Neural progenitor cell (in vitro differentiated cells): ENCODE measurements at regions not wholly inside any gene's neighbourhood (a gene's known extent, or its start where the extent isn't known, plus 50 kb on each side); places are given as distances from the start of the nearest gene placed in this dataset.

ENCODE experiments used
- DNase-seq: peaks from one replicate; pipeline ENCODE4 v3.0.0-alpha.2; 2016; ENCODE audit warnings: low spot score
- H2AFZ ChIP-seq: fragments of 200-600 bp; sonication (generic); replicated peaks from 2 replicates; pipeline ENCODE4 v1.6.1; 2016; ENCODE audit warnings: antibody characterized with exemption
- H3F3A ChIP-seq: fragments of 200-600 bp; sonication (generic); 2 replicates; pipeline ENCODE4 v1.6.1; 2016; ENCODE audit warnings: antibody characterized with exemption, low read depth
- H3K27ac ChIP-seq: fragments of 200-600 bp; sonication (generic); 2 replicates; pipeline ENCODE4 v1.5.1; 2016; ENCODE audit warnings: mild to moderate bottlenecking
- H3K27me3 ChIP-seq: fragments of 200-600 bp; sonication (generic); 2 replicates; pipeline ENCODE4 v1.6.1; 2016; ENCODE audit warnings: mild to moderate bottlenecking, moderate library complexity
- H3K36me3 ChIP-seq: fragments of 200-600 bp; sonication (generic); 2 replicates; pipeline ENCODE4 v1.5.1; 2016
- H3K4me1 ChIP-seq: fragments of 200-600 bp; sonication (generic); 2 replicates; pipeline ENCODE4 v1.6.1; 2016; ENCODE audit warnings: mixed run types
- H3K4me2 ChIP-seq: fragments of 200-600 bp; sonication (generic); 2 replicates; pipeline ENCODE4 v1.6.1; 2016
- H3K4me3 ChIP-seq: fragments of 200-600 bp; sonication (generic); 2 replicates; pipeline ENCODE4 v1.5.1; 2016
- H3K79me2 ChIP-seq: fragments of 200-600 bp; sonication (generic); 2 replicates; pipeline ENCODE4 v1.6.1; 2016; ENCODE audit warnings: low read depth
- H3K9ac ChIP-seq: fragments of 200-600 bp; sonication (generic); 2 replicates; pipeline ENCODE4 v1.6.1; 2016
- H3K9me3 ChIP-seq: fragments of 200-600 bp; sonication (generic); 2 replicates; pipeline ENCODE4 v1.5.1; 2016; ENCODE audit warnings: low read depth
- H4K20me1 ChIP-seq: fragments of 200-600 bp; sonication (generic); 2 replicates; pipeline ENCODE4 v1.6.1; 2016; ENCODE audit warnings: low read depth
- H3K27ac Mint-ChIP-seq: 3 replicates; pipeline ENCODE4 v1.8.0; 2021; ENCODE audit warnings: mixed read lengths
- H3K27me3 Mint-ChIP-seq: 2 replicates; pipeline ENCODE4 v1.8.0; 2022; ENCODE audit warnings: low read depth, mild to moderate bottlenecking, inconsistent platforms, moderate library complexity, mixed read lengths; ENCODE audit not compliant: insufficient read depth
- H3K36me3 Mint-ChIP-seq: 3 replicates; pipeline ENCODE4 v1.8.0; 2021; ENCODE audit warnings: mixed read lengths
- H3K4me1 Mint-ChIP-seq: 3 replicates; pipeline ENCODE4 v1.8.0; 2021; ENCODE audit warnings: mixed read lengths
- H3K4me3 Mint-ChIP-seq: 3 replicates; pipeline ENCODE4 v1.8.0; 2021; ENCODE audit warnings: mild to moderate bottlenecking, moderate library complexity, mixed read lengths
- H3K9me3 Mint-ChIP-seq: 3 replicates; pipeline ENCODE4 v1.8.0; 2020; ENCODE audit warnings: mixed read lengths
- CTCF ChIP-seq: fragments of 200-600 bp; sonication (generic); IDR thresholded peaks from 2 replicates; pipeline ENCODE4 v1.5.1; 2017; ENCODE audit warnings: antibody characterized with exemption, mild to moderate bottlenecking
- EZH2 ChIP-seq: fragments of 200-600 bp; sonication (generic); IDR thresholded peaks from 2 replicates; pipeline ENCODE4 v1.6.1; 2017; ENCODE audit warnings: antibody characterized with exemption, mild to moderate bottlenecking, moderate library complexity
- EZH2phosphoT487 ChIP-seq: fragments of 200-600 bp; sonication (generic); IDR thresholded peaks from 2 replicates; pipeline ENCODE4 v1.6.1; 2017; ENCODE audit warnings: antibody characterized with exemption

GRCh38 chr6:163900570-163900969, 486.1 kb downstream of the QKI start:
- peak overlapping the region; percentile 8 for H3K4me2 ChIP-seq
- no peaks in the 10 kb centered on the region for H4K20me1 ChIP-seq
- H3K4me1 ChIP-seq: peaks cover 11% of the 10 kb centered on the region
- no peak overlapping the region for H3K4me3 ChIP-seq
- peak overlapping the region; percentile 94 for H3K27ac Mint-ChIP-seq
- H3K9me3 Mint-ChIP-seq: no peaks in the 10 kb centered on the region
- H3K36me3 ChIP-seq: no peaks in the 10 kb centered on the region
- H3K4me3 Mint-ChIP-seq: no peak overlapping the region
- H3K9me3 ChIP-seq: no peaks in the 10 kb centered on the region
- H3K79me2 ChIP-seq: no peaks in the 10 kb centered on the region
- H3K27me3 Mint-ChIP-seq: peaks cover 8% of the 10 kb centered on the region
- TF ChIP-seq EZH2 (no peak), EZH2phosphoT487 (no peak), CTCF (no peak)
- H3K4me1 Mint-ChIP-seq: peaks cover 42% of the 10 kb centered on the region
- peak overlapping the region; percentile 96 for H2AFZ ChIP-seq
- no peak overlapping the region for H3K9ac ChIP-seq
- H3K27me3 ChIP-seq: no peaks in the 10 kb centered on the region
- no peak overlapping the region for H3K27ac ChIP-seq
- H3F3A ChIP-seq: no peaks in the 10 kb centered on the region
- no peaks in the 10 kb centered on the region for H3K36me3 Mint-ChIP-seq
- no peak for DNase-seq

- H3K27me3 ChIP-seq: no peaks in the 10 kb centered on the region
- H3K9ac ChIP-seq: no peak overlapping the region
- Mint-ChIP-seq H3K4me3 (no peak overlapping the region), H3K27ac (no peak overlapping the region), H3K27me3 (peaks cover 5% of the 10 kb centered on the region), H3K9me3 (no peaks in the 10 kb centered on the region), H3K4me1 (peaks cover 35% of the 10 kb centered on the region), H3K36me3 (no peaks in the 10 kb centered on the region)
- no peak for DNase-seq
- H3K4me2 ChIP-seq: no peak overlapping the region
- H3F3A ChIP-seq: no peaks in the 10 kb centered on the region
- H3K79me2 ChIP-seq: no peaks in the 10 kb centered on the region
- H3K9me3 ChIP-seq: no peaks in the 10 kb centered on the region
- no peak for TF ChIP-seq EZH2
- no peak for TF ChIP-seq CTCF
- TF ChIP-seq EZH2phosphoT487: no peak
- H4K20me1 ChIP-seq: no peaks in the 10 kb centered on the region
- H3K36me3 ChIP-seq: no peaks in the 10 kb centered on the region
- no peak overlapping the region for H3K27ac ChIP-seq
- H3K4me1 ChIP-seq: peaks cover 11% of the 10 kb centered on the region
- no peak overlapping the region for H2AFZ ChIP-seq
- no peak overlapping the region for H3K4me3 ChIP-seq
Measured at GRCh38 chr6:163897669-163898068, 483.2 kb downstream of the QKI start.

- H3K4me1 ChIP-seq: peaks cover 11% of the 10 kb centered on the region
- Mint-ChIP-seq H3K27me3 (peaks cover 5% of the 10 kb centered on the region), H3K4me3 (no peak overlapping the region), H3K36me3 (no peaks in the 10 kb centered on the region), H3K27ac (peak overlapping the region; percentile 0), H3K4me1 (peaks cover 35% of the 10 kb centered on the region), H3K9me3 (no peaks in the 10 kb centered on the region)
- H3K4me2 ChIP-seq: no peak overlapping the region
- no peaks in the 10 kb centered on the region for H3K36me3 ChIP-seq
- H3K27ac ChIP-seq: no peak overlapping the region
- H3K9ac ChIP-seq: no peak overlapping the region
- TF ChIP-seq EZH2 (no peak), EZH2phosphoT487 (no peak), CTCF (no peak)
- H3F3A ChIP-seq: no peaks in the 10 kb centered on the region
- no peak overlapping the region for H2AFZ ChIP-seq
- no peaks in the 10 kb centered on the region for H4K20me1 ChIP-seq
- no peak for DNase-seq
- no peaks in the 10 kb centered on the region for H3K27me3 ChIP-seq
- H3K4me3 ChIP-seq: no peak overlapping the region
- no peaks in the 10 kb centered on the region for H3K79me2 ChIP-seq
- H3K9me3 ChIP-seq: no peaks in the 10 kb centered on the region
Measured at GRCh38 chr6:163897030-163897429, 482.5 kb downstream of the QKI start.

GRCh38 chr6:163895162-163895561, 480.6 kb downstream of the QKI start:
- no peaks in the 10 kb centered on the region for H3K36me3 ChIP-seq
- no peak overlapping the region for H3K4me3 ChIP-seq
- Mint-ChIP-seq H3K4me3 (no peak overlapping the region), H3K36me3 (no peaks in the 10 kb centered on the region), H3K27ac (no peak overlapping the region), H3K9me3 (no peaks in the 10 kb centered on the region), H3K27me3 (no peaks in the 10 kb centered on the region), H3K4me1 (peaks cover 22% of the 10 kb centered on the region)
- no peak overlapping the region for H3K4me2 ChIP-seq
- H4K20me1 ChIP-seq: no peaks in the 10 kb centered on the region
- DNase-seq: no peak
- no peak overlapping the region for H2AFZ ChIP-seq
- H3K9ac ChIP-seq: no peak overlapping the region
- no peaks in the 10 kb centered on the region for H3K79me2 ChIP-seq
- H3K27me3 ChIP-seq: no peaks in the 10 kb centered on the region
- H3F3A ChIP-seq: no peaks in the 10 kb centered on the region
- peaks cover 2% of the 10 kb centered on the region for H3K4me1 ChIP-seq
- no peak for TF ChIP-seq EZH2phosphoT487
- H3K27ac ChIP-seq: no peak overlapping the region
- no peaks in the 10 kb centered on the region for H3K9me3 ChIP-seq
